Keratinocyte (primary cell): ENCODE measurements at regions not wholly inside any gene's neighbourhood (a gene's known extent, or its start where the extent isn't known, plus 50 kb on each side); places are given as distances from the start of the nearest gene placed in this dataset.

Experiments
- DNase-seq: peaks from one replicate; pipeline ENCODE4 v3.0.0-alpha.2; 2011; ENCODE audit warnings: low read depth, missing footprints, low spot score
- FAIRE-seq: peaks from 2 replicates; lab custom pipeline; 2011; peaks lifted over from hg19 to GRCh38; lab: Jason Lieb, UNC
- H2AFZ ChIP-seq: 2 replicates; pipeline ENCODE4 v1.6.0; 2012; ENCODE audit warnings: low read length, control low read depth, inconsistent platforms; ENCODE audit not compliant: control insufficient read depth
- H3K27ac ChIP-seq: 2 replicates; pipeline ENCODE4 v1.5.1; 2011; ENCODE audit warnings: low read length; ENCODE audit not compliant: control insufficient read depth, insufficient read depth
- H3K27me3 ChIP-seq: 3 replicates; pipeline ENCODE4 v1.6.0; 2011; ENCODE audit warnings: low read length; ENCODE audit not compliant: control insufficient read depth, insufficient read depth; ENCODE audit errors: extremely low read depth
- H3K36me3 ChIP-seq, 2 experiments: 2 replicates in 1 of 2; 3 replicates in 1 of 2; pipeline ENCODE4 v1.5.1; 2011; ENCODE audit warnings: low read length in 2 of 2, mild to moderate bottlenecking in 1 of 2; ENCODE audit not compliant: control insufficient read depth in 2 of 2, insufficient read depth in 2 of 2; ENCODE audit errors: extremely low read depth in 1 of 2
- H3K4me1 ChIP-seq: 3 replicates; pipeline ENCODE4 v1.5.1; 2011; ENCODE audit warnings: low read length; ENCODE audit not compliant: control insufficient read depth, insufficient read depth; ENCODE audit errors: extremely low read depth
- H3K4me2 ChIP-seq: 3 replicates; pipeline ENCODE4 v1.6.0; 2011; ENCODE audit warnings: low read depth, low read length; ENCODE audit not compliant: control insufficient read depth, insufficient read depth; ENCODE audit errors: extremely low read depth
- H3K4me3 ChIP-seq, 3 experiments: fragments of 200-600 bp in 1 of 3; sonication (generic) in 1 of 3; 2 replicates in 2 of 3; 3 replicates in 1 of 3; pipeline ENCODE4 v1.5.1; 2011 to 2016; ENCODE audit warnings: low read length in 3 of 3, mild to moderate bottlenecking in 3 of 3, control low read depth in 2 of 3, inconsistent platforms in 1 of 3, low read depth in 1 of 3, mixed read lengths in 1 of 3, mixed run types in 1 of 3, moderate library complexity in 1 of 3; ENCODE audit not compliant: control insufficient read depth in 2 of 3, insufficient read depth in 2 of 3; ENCODE audit errors: extremely low read depth in 1 of 3
- H3K79me2 ChIP-seq: 2 replicates; pipeline ENCODE4 v1.6.0; 2012; ENCODE audit warnings: low read length; ENCODE audit not compliant: control insufficient read depth, insufficient read depth
- H3K9ac ChIP-seq: 3 replicates; pipeline ENCODE4 v1.6.0; 2011; ENCODE audit warnings: low read length; ENCODE audit not compliant: control insufficient read depth, insufficient read depth; ENCODE audit errors: extremely low read depth
- H3K9me1 ChIP-seq: 3 replicates; pipeline ENCODE4 v1.6.0; 2011; ENCODE audit warnings: low read length; ENCODE audit not compliant: control insufficient read depth, insufficient read depth; ENCODE audit errors: extremely low read depth
- H3K9me3 ChIP-seq: 2 replicates; pipeline ENCODE4 v1.5.1; 2012; ENCODE audit warnings: low read depth, low read length; ENCODE audit not compliant: control insufficient read depth
- H4K20me1 ChIP-seq: 3 replicates; pipeline ENCODE4 v1.6.0; 2011; ENCODE audit warnings: low read length; ENCODE audit not compliant: control insufficient read depth, insufficient read depth; ENCODE audit errors: extremely low read depth
- CTCF ChIP-seq, 3 experiments: IDR thresholded peaks in 1 of 3; conservative IDR thresholded peaks in 1 of 3; optimal IDR thresholded peaks in 1 of 3; 2 replicates in 2 of 3; 3 replicates in 1 of 3; pipeline versions ENCODE3 to v1.5.1; 2011; ENCODE audit warnings: low read length in 3 of 3, mild to moderate bottlenecking in 3 of 3, moderate library complexity in 2 of 3, control low read depth in 1 of 3, inconsistent platforms in 1 of 3; ENCODE audit not compliant: insufficient read depth in 2 of 3; ENCODE audit errors: extremely low read depth in 1 of 3
- EZH2 ChIP-seq: IDR thresholded peaks from one replicate; pipeline ENCODE4 v1.6.1; 2012; ENCODE audit warnings: inconsistent platforms, mild to moderate bottlenecking, low read length, moderate library complexity
- dilution Hi-C: fragments of 300-500 bp; cut with MboI; formaldehyde crosslinking; loops from one replicate; pipeline ENCODE4 v1.7.0; 2020; ENCODE audit warnings: low sequenced_read_pairs; ENCODE audit not compliant: extremely low pct_ligation_motif_present

DNA sequence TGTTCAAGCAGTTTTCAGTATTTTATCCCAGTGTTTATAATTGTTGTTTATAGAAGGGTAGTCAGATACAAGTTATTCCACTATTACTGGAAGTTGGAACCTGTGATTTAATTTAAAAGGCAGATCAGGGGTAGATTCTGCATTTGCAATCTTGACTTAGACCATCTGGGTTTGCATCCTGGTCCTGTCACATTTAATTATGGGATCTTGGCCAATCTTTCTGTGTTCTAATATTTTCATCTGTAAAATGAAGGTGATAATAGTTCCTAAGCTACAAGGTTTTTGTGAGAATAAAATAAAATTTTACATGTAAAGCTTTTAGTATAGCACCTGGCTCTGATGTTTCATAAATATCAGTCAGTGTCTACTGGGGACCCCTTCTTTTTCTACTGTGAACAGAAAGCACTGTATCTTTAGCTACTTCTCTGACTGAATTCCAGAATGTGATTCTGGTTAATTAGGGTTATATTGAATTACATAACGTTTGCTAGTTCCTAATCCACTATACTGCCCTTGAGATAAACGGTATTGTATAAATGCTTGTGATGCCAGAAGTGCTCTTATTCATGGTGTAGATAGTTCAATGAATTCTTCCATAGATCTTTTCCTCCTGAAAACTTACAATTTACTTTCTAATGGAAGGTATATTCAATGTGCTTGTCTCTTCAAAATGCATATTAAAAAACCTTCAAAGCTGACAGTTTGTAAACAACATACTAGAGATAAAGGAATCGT, 131.0 kb downstream of the KCNK1 start:
- H3K27me3 ChIP-seq: no peaks in the 10 kb centered on the region
- no peak overlapping the region for H2AFZ ChIP-seq
- no peaks in the 10 kb centered on the region for H3K9me1 ChIP-seq
- no peaks in the 10 kb centered on the region for H3K36me3 ChIP-seq
- TF ChIP-seq EZH2 (no peak), CTCF (optimal IDR thresholded peaks at IDR 0.05 in 1 of 3, IDR thresholded peaks at IDR 0.05 in 1 of 3, conservative IDR thresholded peaks at IDR 0.05 in 1 of 3; ENCODE audit: extremely low read depth in 1 of 3, insufficient read depth in 2 of 3, low read length in 3 of 3) (no peak)
- dilution Hi-C loops: no loop called here
- H3K79me2 ChIP-seq: no peaks in the 10 kb centered on the region
- no peak for DNase-seq
- H3K4me3 ChIP-seq: no peak overlapping the region
- no peaks in the 10 kb centered on the region for H3K9me3 ChIP-seq
- no peak overlapping the region for H3K9ac ChIP-seq
- FAIRE-seq: no peak
- H3K4me1 ChIP-seq: no peaks in the 10 kb centered on the region
- no peak overlapping the region for H3K4me2 ChIP-seq
- H4K20me1 ChIP-seq: no peaks in the 10 kb centered on the region
- no peak overlapping the region for H3K27ac ChIP-seq

DNA sequence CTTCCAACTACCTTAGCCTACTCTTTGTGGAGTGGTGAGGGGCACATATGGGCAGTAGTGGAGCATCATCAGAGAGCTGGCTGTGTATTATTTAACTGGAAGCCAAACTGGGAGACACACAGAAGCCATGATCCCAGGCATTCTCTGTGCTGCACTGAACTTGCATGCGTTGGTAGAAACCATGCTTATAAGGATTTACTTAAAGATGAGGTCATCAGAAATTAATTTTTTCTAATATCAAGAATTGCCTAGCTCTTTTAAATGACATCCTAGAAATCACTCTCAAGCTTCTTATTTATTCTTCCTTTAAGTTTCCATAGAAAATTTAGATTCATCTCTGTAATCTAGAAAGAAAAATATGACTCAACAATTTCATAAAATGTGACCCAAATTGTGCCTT, 136.2 kb downstream of the KCNK1 start:
- dilution Hi-C loops: no loop called here
- no peak overlapping the region for H3K9ac ChIP-seq
- H3K4me3 ChIP-seq: no peak overlapping the region

More for the DNA sequence above, 136.2 kb downstream of the KCNK1 start:
- no peaks in the 10 kb centered on the region for H4K20me1 ChIP-seq
- DNase-seq (no peak), FAIRE-seq (no peak)
- no peak overlapping the region for H2AFZ ChIP-seq
- no peaks in the 10 kb centered on the region for H3K9me3 ChIP-seq
- H3K9me1 ChIP-seq: no peaks in the 10 kb centered on the region
- no peaks in the 10 kb centered on the region for H3K27me3 ChIP-seq
- no peaks in the 10 kb centered on the region for H3K36me3 ChIP-seq
- no peak overlapping the region for H3K27ac ChIP-seq
- H3K4me2 ChIP-seq: no peak overlapping the region
- TF ChIP-seq EZH2 (no peak), CTCF (optimal IDR thresholded peaks at IDR 0.05 in 1 of 3, IDR thresholded peaks at IDR 0.05 in 1 of 3, conservative IDR thresholded peaks at IDR 0.05 in 1 of 3; ENCODE audit: extremely low read depth in 1 of 3, insufficient read depth in 2 of 3, low read length in 3 of 3) (no peak)
- no peaks in the 10 kb centered on the region for H3K79me2 ChIP-seq
- no peaks in the 10 kb centered on the region for H3K4me1 ChIP-seq
